Kidney epithelial cell (primary cell): ENCODE measurements at regions not wholly inside any gene's neighbourhood (a gene's known extent, or its start where the extent isn't known, plus 50 kb on each side); places are given as distances from the start of the nearest gene placed in this dataset.

Experiments used
- DNase-seq: peaks from one replicate; pipeline ENCODE4 v3.0.0-alpha.2; 2010; ENCODE audit warnings: low read depth
- H3K27me3 ChIP-seq: 2 replicates; pipeline ENCODE4 v1.6.0; 2011; ENCODE audit warnings: low read length; ENCODE audit not compliant: control insufficient read depth, insufficient read depth
- H3K36me3 ChIP-seq: 2 replicates; pipeline ENCODE4 v1.5.1; 2011; ENCODE audit warnings: low read length; ENCODE audit not compliant: control insufficient read depth, insufficient read depth
- H3K4me3 ChIP-seq: 2 replicates; pipeline ENCODE4 v1.5.1; 2011; ENCODE audit warnings: low read depth, mild to moderate bottlenecking, control low read depth, low read length
- CTCF ChIP-seq: IDR thresholded peaks from 2 replicates; pipeline ENCODE4 v1.5.1; 2011; ENCODE audit warnings: mild to moderate bottlenecking, moderate library complexity, low read length, control low read depth, inconsistent platforms; ENCODE audit not compliant: insufficient read depth, poor library complexity, severe bottlenecking

- no peak for TF ChIP-seq CTCF
- Histone ChIP-seq H3K36me3 (no peaks in the 10 kb centered on the region), H3K4me3 (no peak overlapping the region), H3K27me3 (no peaks in the 10 kb centered on the region)
- DNase-seq, result no peak
Observed at GRCh38 chr1:240663169-240663879, 51.4 kb upstream of the GREM2 start.
